Left ventricle myocardium inferior (tissue), 1 donor: ENCODE measurements at regions not wholly inside any gene's neighbourhood (a gene's known extent, or its start where the extent isn't known, plus 50 kb on each side); places are given as distances from the start of the nearest gene placed in this dataset.

ENCODE experiments used
- DNase-seq: peaks from one replicate; pipeline ENCODE4 v3.0.0-alpha.2; 2020
- H3K27ac ChIP-seq: fragments of 200-600 bp; replicated peaks from 2 replicates; pipeline ENCODE4 v1.8.0; 2021
- H3K27me3 ChIP-seq: fragments of 200-600 bp; 2 replicates; pipeline ENCODE4 v1.8.0; 2021; ENCODE audit warnings: low read depth
- H3K36me3 ChIP-seq: fragments of 200-600 bp; 2 replicates; pipeline ENCODE4 v1.8.0; 2021
- H3K4me1 ChIP-seq: fragments of 200-600 bp; 2 replicates; pipeline ENCODE4 v1.8.0; 2021
- H3K4me3 ChIP-seq: fragments of 200-600 bp; 2 replicates; pipeline ENCODE4 v1.8.0; 2021; ENCODE audit warnings: mild to moderate bottlenecking, moderate library complexity
- H3K9me3 ChIP-seq: fragments of 200-600 bp; replicated peaks from 2 replicates; pipeline ENCODE4 v1.8.0; 2021
- CTCF ChIP-seq: fragments of 200-600 bp; IDR thresholded peaks from 2 replicates; pipeline ENCODE4 v1.8.0; 2021; ENCODE audit warnings: antibody characterized with exemption, mild to moderate bottlenecking, borderline replicate concordance
- intact Hi-C: fragments of 100-400 bp; cut with micrococcal nuclease; formaldehyde crosslinking; loops from one replicate; pipeline ENCODE4 v1.11.0; 2022
- donor health status: DM: no; HTN: yes; CAD: no; lungs with severe emphysema.

GRCh38 chr12:75815756-75816155, 215.8 kb downstream of the PHLDA1 start:
- Histone ChIP-seq H3K9me3 (no peaks in the 10 kb centered on the region), H3K4me3 (no peak overlapping the region), H3K27ac (peak overlapping the region; percentile 34), H3K36me3 (no peaks in the 10 kb centered on the region), H3K27me3 (no peaks in the 10 kb centered on the region), H3K4me1 (peaks cover 13% of the 10 kb centered on the region)
- no peak for DNase-seq
- intact Hi-C loops = no loop called here
- no peak for TF ChIP-seq CTCF

GRCh38 chr12:75814851-75815754, 216.5 kb downstream of the PHLDA1 start:
- no peaks in the 10 kb centered on the region for H3K27me3 ChIP-seq
- no peak overlapping the region for H3K4me3 ChIP-seq
- H3K27ac ChIP-seq = peak overlapping the region; percentile 34
- intact Hi-C loops = no loop called here
- H3K4me1 ChIP-seq = peaks cover 13% of the 10 kb centered on the region
- no peak for DNase-seq
- no peaks in the 10 kb centered on the region for H3K36me3 ChIP-seq
- no peaks in the 10 kb centered on the region for H3K9me3 ChIP-seq
- no peak for TF ChIP-seq CTCF

GRCh38 chr12:75813072-75813471, 218.5 kb downstream of the PHLDA1 start:
- H3K27ac ChIP-seq = no peak overlapping the region
- H3K4me1 ChIP-seq = peaks cover 18% of the 10 kb centered on the region
- intact Hi-C loops = no loop called here
- H3K9me3 ChIP-seq = no peaks in the 10 kb centered on the region
- no peaks in the 10 kb centered on the region for H3K27me3 ChIP-seq
- no peaks in the 10 kb centered on the region for H3K36me3 ChIP-seq
- TF ChIP-seq CTCF = no peak
- H3K4me3 ChIP-seq = no peak overlapping the region
- DNase-seq = no peak

GRCh38 chr12:75812271-75813018, 219.1 kb downstream of the PHLDA1 start:
- no peak for TF ChIP-seq CTCF
- intact Hi-C loops = no loop called here
- Histone ChIP-seq H3K36me3 (no peaks in the 10 kb centered on the region), H3K4me3 (no peak overlapping the region), H3K9me3 (no peaks in the 10 kb centered on the region), H3K27me3 (no peaks in the 10 kb centered on the region), H3K4me1 (peaks cover 18% of the 10 kb centered on the region), H3K27ac (no peak overlapping the region)
- DNase-seq = no peak

GRCh38 chr12:75809746-75810145, 221.8 kb downstream of the PHLDA1 start:
- H3K4me3 ChIP-seq = no peak overlapping the region

More at GRCh38 chr12:75809746-75810145, 221.8 kb downstream of the PHLDA1 start:
- Histone ChIP-seq H3K9me3 (peaks cover 7% of the 10 kb centered on the region), H3K27ac (no peak overlapping the region), H3K36me3 (no peaks in the 10 kb centered on the region), H3K27me3 (no peaks in the 10 kb centered on the region), H3K4me1 (peaks cover 7% of the 10 kb centered on the region)
- intact Hi-C loops = no loop called here
- no peak for DNase-seq
- no peak for TF ChIP-seq CTCF
